ENCODE measurements at regions not wholly inside any gene's neighbourhood (a gene's known extent, or its start where the extent isn't known, plus 50 kb on each side); places are given as distances from the start of the nearest gene placed in this dataset.

GRCh38 chr19:30856376-30856775 is 484.2 kb downstream of the ZNF536 start:
- H3K9me3 Mint-ChIP-seq: peaks cover 0 to 6% (median 0%) of the 10 kb centered on the region in 7 donors
- H3K4me1 Mint-ChIP-seq: peaks cover 19% of the 10 kb centered on the region
- H3K36me3 ChIP-seq (replicated peaks in 1 of 2; ENCODE audit: control insufficient read depth in 1 of 2, insufficient read depth in 2 of 2, low read length in 2 of 2): no peaks in the 10 kb centered on the region
- H3K4me2 ChIP-seq (replicated peaks; ENCODE audit: extremely low read depth, low read length, poor library complexity, severe bottlenecking): no peak overlapping the region
- no peak for DNase-seq
- H3K27me3 Mint-ChIP-seq (ENCODE audit: low read depth in 3 of 3): no peaks in the 10 kb centered on the region
- H3K27ac ChIP-seq (ENCODE audit: low read depth in 1 of 2, low read length in 2 of 2): no peak overlapping the region
- no peaks in the 10 kb centered on the region for H4K20me1 ChIP-seq (ENCODE audit: insufficient read depth, low read length)
- TF ChIP-seq CTCF (IDR thresholded peaks at IDR 0.05): no peak
- no peaks in the 10 kb centered on the region for H3K79me2 ChIP-seq (ENCODE audit: insufficient read depth, low read length)
- no peak overlapping the region for H3K27ac Mint-ChIP-seq
- intact Hi-C loops (cut with micrococcal nuclease): loop anchor here in 1 of 2 donors (5.0 kb wide), 1 partner anchor 36 kb away; no protein-coding TSS in a partner anchor
- no peak overlapping the region for H3K4me3 Mint-ChIP-seq
- H3K4me3 ChIP-seq (replicated peaks in 1 of 3; ENCODE audit: low read depth in 2 of 3, low read length in 3 of 3): no peak overlapping the region
- WGBS (ENCODE audit: insufficient coverage): 100% methylated on average over 3 of the region's 3 CpGs
- H2AFZ ChIP-seq (ENCODE audit: insufficient read depth, low read depth, low read length, poor library complexity, severe bottlenecking): no peak overlapping the region
- no peaks in the 10 kb centered on the region for H3K4me1 ChIP-seq (ENCODE audit: control insufficient read depth in 1 of 2, insufficient read depth in 2 of 2, low read length in 2 of 2)
- H3K36me3 Mint-ChIP-seq: no peaks in the 10 kb centered on the region
- H3K27me3 ChIP-seq (ENCODE audit: control insufficient read depth in 2 of 2, insufficient read depth in 2 of 2, low read length in 2 of 2): no peaks in the 10 kb centered on the region
- H3K9me3 ChIP-seq (replicated peaks in 1 of 2; ENCODE audit: control insufficient read depth in 1 of 2, insufficient read depth in 1 of 2, low read length in 2 of 2): no peaks in the 10 kb centered on the region
- no peak overlapping the region for H3K9ac ChIP-seq (ENCODE audit: insufficient read depth, low read length, poor library complexity, severe bottlenecking)

- Histone ChIP-seq H3K36me3 (replicated peaks in 1 of 2; ENCODE audit: control insufficient read depth in 1 of 2, insufficient read depth in 2 of 2, low read length in 2 of 2) (no peaks in the 10 kb centered on the region), H4K20me1 (ENCODE audit: insufficient read depth, low read length) (no peaks in the 10 kb centered on the region), H3K9me3 (replicated peaks in 1 of 2; ENCODE audit: control insufficient read depth in 1 of 2, insufficient read depth in 1 of 2, low read length in 2 of 2) (no peaks in the 10 kb centered on the region), H3K4me3 (replicated peaks in 1 of 3; ENCODE audit: low read depth in 2 of 3, low read length in 3 of 3) (no peak overlapping the region), H3K79me2 (ENCODE audit: insufficient read depth, low read length) (no peaks in the 10 kb centered on the region), H3K4me2 (replicated peaks; ENCODE audit: extremely low read depth, low read length, poor library complexity, severe bottlenecking) (no peak overlapping the region), H3K27ac (ENCODE audit: low read depth in 1 of 2, low read length in 2 of 2) (no peak overlapping the region), H3K4me1 (ENCODE audit: control insufficient read depth in 1 of 2, insufficient read depth in 2 of 2, low read length in 2 of 2) (no peaks in the 10 kb centered on the region), H3K27me3 (ENCODE audit: control insufficient read depth in 2 of 2, insufficient read depth in 2 of 2, low read length in 2 of 2) (no peaks in the 10 kb centered on the region), H2AFZ (ENCODE audit: insufficient read depth, low read depth, low read length, poor library complexity, severe bottlenecking) (no peak overlapping the region), H3K9ac (ENCODE audit: insufficient read depth, low read length, poor library complexity, severe bottlenecking) (no peak overlapping the region)
- Mint-ChIP-seq H3K27ac (no peak overlapping the region), H3K27me3 (ENCODE audit: low read depth in 3 of 3) (no peaks in the 10 kb centered on the region), H3K4me1 (peaks cover 19% of the 10 kb centered on the region), H3K36me3 (no peaks in the 10 kb centered on the region), H3K9me3 (peaks cover 0 to 6% (median 0%) of the 10 kb centered on the region in 7 donors), H3K4me3 (no peak overlapping the region)
- WGBS (ENCODE audit: insufficient coverage): no CpG with 5 or more reads among the region's 6 CpGs
- no peak for DNase-seq
- intact Hi-C loops (cut with micrococcal nuclease): loop anchor here in 1 of 2 donors (5.0 kb wide), 1 partner anchor 37 kb away; no protein-coding TSS in a partner anchor
- no peak for TF ChIP-seq CTCF (IDR thresholded peaks at IDR 0.05)
Measured at GRCh38 chr19:30855442-30855841, 483.3 kb downstream of the ZNF536 start.
